IPS DF 6.9 (cell line): ENCODE measurements at regions not wholly inside any gene's neighbourhood (a gene's known extent, or its start where the extent isn't known, plus 50 kb on each side); places are given as distances from the start of the nearest gene placed in this dataset.

ENCODE experiments used
- DNase-seq: peaks from one replicate; pipeline ENCODE4 v3.0.0-alpha.2; 2013; ENCODE audit warnings: low read depth, low spot score
- H3K27ac ChIP-seq: one replicate; pipeline ENCODE4 v1.5.1; 2013; ENCODE audit warnings: low read length, control low read depth
- H3K27me3 ChIP-seq: 2 replicates; pipeline ENCODE4 v1.6.1; 2013; ENCODE audit warnings: mild to moderate bottlenecking, low read length; ENCODE audit not compliant: control insufficient read depth, insufficient read depth
- H3K36me3 ChIP-seq: 2 replicates; pipeline ENCODE4 v1.6.1; 2013; ENCODE audit warnings: low read length; ENCODE audit not compliant: control insufficient read depth, insufficient read depth
- H3K4me1 ChIP-seq: 2 replicates; pipeline ENCODE4 v1.6.1; 2013; ENCODE audit warnings: low read length; ENCODE audit not compliant: control insufficient read depth, insufficient read depth
- H3K4me3 ChIP-seq: 2 replicates; pipeline ENCODE4 v1.5.1; 2013; ENCODE audit warnings: mild to moderate bottlenecking, low read length
- H3K9me3 ChIP-seq: 2 replicates; pipeline ENCODE4 v1.6.1; 2013; ENCODE audit warnings: low read length, inconsistent platforms; ENCODE audit not compliant: control insufficient read depth, insufficient read depth
- WGBS: extraction: QIAGEN DNeasy Blood & Tissue Kit; methylation state at CpG from one replicate; pipeline ENCODE4 v1.1.7; 2013; ENCODE audit warnings: mixed read lengths, missing lambda C conversion rate; ENCODE audit not compliant: insufficient read length, insufficient coverage; 5-methylcytosine and 5-hydroxymethylcytosine counted together

GRCh38 chr1:14141656-14142055 lies 441.7 kb downstream of the PRDM2 start:
- Histone ChIP-seq H3K9me3 (no peaks in the 10 kb centered on the region), H3K27me3 (no peaks in the 10 kb centered on the region), H3K4me3 (no peak overlapping the region), H3K27ac (no peak overlapping the region), H3K36me3 (no peaks in the 10 kb centered on the region), H3K4me1 (peaks cover 3% of the 10 kb centered on the region)
- no peak for DNase-seq
- WGBS, result no CpG with 5 or more reads among the region's 6 CpGs

DNA sequence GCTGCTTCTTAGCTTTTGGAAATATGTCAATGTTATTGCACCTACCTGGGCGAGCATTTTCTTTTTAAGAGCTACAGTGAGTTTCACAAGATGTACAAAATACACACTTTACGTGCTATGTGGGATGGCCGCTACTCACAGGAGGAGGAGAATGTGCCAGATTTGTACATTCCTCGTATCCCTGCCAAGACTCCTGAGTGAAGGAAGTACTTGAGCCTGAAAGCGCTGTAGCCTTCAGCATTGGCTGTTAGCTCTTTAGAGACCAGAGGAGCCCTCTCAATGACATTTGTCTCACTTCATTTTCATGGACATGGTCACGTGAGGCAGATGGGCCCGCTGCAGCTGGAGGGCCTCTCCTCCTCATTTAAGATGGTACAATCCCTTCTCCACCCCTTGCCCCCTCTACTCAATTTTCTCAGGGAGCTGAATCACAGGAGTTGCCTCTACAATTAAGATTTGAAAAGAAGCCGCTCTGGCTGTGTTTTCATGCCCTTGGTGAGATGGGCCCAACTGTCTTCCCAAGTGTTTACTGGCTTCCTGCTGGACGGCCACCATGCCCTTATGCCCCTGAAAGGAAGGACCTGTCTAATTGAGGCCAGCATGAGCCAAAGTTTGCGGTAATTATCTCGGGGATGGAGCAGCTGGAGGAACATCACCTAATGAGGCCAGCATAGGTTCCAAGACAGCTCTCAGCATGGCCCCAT lies 442.6 kb downstream of the PRDM2 start:
- H3K27me3 ChIP-seq, result no peaks in the 10 kb centered on the region
- no peak overlapping the region for H3K27ac ChIP-seq
- no CpG with 5 or more reads among the region's 11 CpGs for WGBS
- H3K4me1 ChIP-seq, result no peaks in the 10 kb centered on the region
- H3K36me3 ChIP-seq, result no peaks in the 10 kb centered on the region
- no peaks in the 10 kb centered on the region for H3K9me3 ChIP-seq
- no peak for DNase-seq
- H3K4me3 ChIP-seq, result no peak overlapping the region

GRCh38 chr1:14143777-14144176 lies 443.8 kb downstream of the PRDM2 start:
- Histone ChIP-seq H3K9me3 (no peaks in the 10 kb centered on the region), H3K27me3 (no peaks in the 10 kb centered on the region), H3K27ac (no peak overlapping the region), H3K36me3 (no peaks in the 10 kb centered on the region), H3K4me1 (no peaks in the 10 kb centered on the region), H3K4me3 (no peak overlapping the region)
- DNase-seq, result no peak
- no CpG with 5 or more reads among the region's 5 CpGs for WGBS

- H3K27me3 ChIP-seq, result no peaks in the 10 kb centered on the region
- no peak for DNase-seq
- no CpG with 5 or more reads among the region's 2 CpGs for WGBS
- H3K9me3 ChIP-seq, result no peaks in the 10 kb centered on the region
- no peak overlapping the region for H3K4me3 ChIP-seq
- H3K27ac ChIP-seq, result no peak overlapping the region
- H3K4me1 ChIP-seq, result no peaks in the 10 kb centered on the region
- no peaks in the 10 kb centered on the region for H3K36me3 ChIP-seq
Measured at GRCh38 chr1:14148526-14148925, 448.5 kb downstream of the PRDM2 start.

DNA sequence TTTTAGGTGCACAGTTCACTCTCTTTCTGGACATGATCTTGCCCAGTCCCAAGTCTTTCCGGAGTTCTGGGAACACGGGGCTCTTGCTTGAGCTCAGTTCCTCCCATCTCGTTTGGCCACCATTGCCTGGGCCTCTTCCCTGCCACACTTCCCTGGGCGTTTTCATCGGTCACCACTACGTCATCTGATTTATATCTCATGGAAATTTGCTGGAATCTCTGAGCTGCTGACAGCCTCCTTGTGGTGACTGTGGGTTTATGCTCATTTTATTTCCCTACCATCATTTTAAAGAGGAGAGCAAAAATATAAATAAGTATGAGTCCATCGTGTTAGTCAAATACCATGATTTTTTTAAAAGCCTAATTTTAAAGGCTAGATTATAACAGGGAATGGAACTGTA lies 449.1 kb upstream of the KAZN start:
- Histone ChIP-seq H3K36me3 (no peaks in the 10 kb centered on the region), H3K4me3 (no peak overlapping the region), H3K4me1 (no peaks in the 10 kb centered on the region), H3K9me3 (no peaks in the 10 kb centered on the region), H3K27ac (no peak overlapping the region), H3K27me3 (no peaks in the 10 kb centered on the region)
- WGBS, result no CpG with 5 or more reads among the region's 7 CpGs
- DNase-seq, result no peak

GRCh38 chr1:14156543-14156942 lies 441.9 kb upstream of the KAZN start:
- Histone ChIP-seq H3K9me3 (no peaks in the 10 kb centered on the region), H3K27ac (no peak overlapping the region), H3K4me3 (no peak overlapping the region), H3K4me1 (no peaks in the 10 kb centered on the region), H3K36me3 (no peaks in the 10 kb centered on the region), H3K27me3 (no peaks in the 10 kb centered on the region)
- WGBS, result no CpG with 5 or more reads among the region's 4 CpGs
- no peak for DNase-seq

GRCh38 chr1:14160781-14161180 lies 437.7 kb upstream of the KAZN start:
- Histone ChIP-seq H3K27me3 (no peaks in the 10 kb centered on the region), H3K27ac (no peak overlapping the region), H3K36me3 (no peaks in the 10 kb centered on the region), H3K4me3 (no peak overlapping the region), H3K4me1 (no peaks in the 10 kb centered on the region), H3K9me3 (no peaks in the 10 kb centered on the region)
- DNase-seq, result no peak
- WGBS, result no CpG with 5 or more reads among the region's 2 CpGs

GRCh38 chr1:14163246-14163645 lies 435.2 kb upstream of the KAZN start:
- Histone ChIP-seq H3K36me3 (no peaks in the 10 kb centered on the region), H3K27me3 (no peaks in the 10 kb centered on the region), H3K9me3 (no peaks in the 10 kb centered on the region), H3K4me3 (no peak overlapping the region), H3K4me1 (no peaks in the 10 kb centered on the region), H3K27ac (no peak overlapping the region)
- DNase-seq, result no peak
- no CpG with 5 or more reads among the region's 4 CpGs for WGBS

DNA sequence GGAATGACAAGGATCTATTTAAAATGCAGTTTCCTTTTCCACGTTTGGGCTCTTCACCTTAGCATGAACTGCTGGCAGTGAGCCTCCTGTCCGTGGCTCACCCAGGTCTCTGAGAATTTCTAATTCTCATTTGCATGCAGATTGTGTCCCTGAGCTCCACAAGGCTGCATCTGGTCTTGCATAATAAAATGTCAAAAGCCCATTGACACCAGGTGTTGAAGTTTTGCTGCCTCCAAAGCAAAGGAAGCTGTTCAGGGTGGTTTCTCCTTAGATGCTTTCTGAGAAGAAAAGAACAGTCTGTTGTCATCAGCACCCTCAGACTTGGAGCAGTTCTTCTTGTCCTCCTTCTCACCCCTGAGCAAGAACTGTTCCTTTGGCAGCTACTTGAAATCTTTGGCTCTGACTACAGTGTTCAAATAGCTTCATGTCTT lies 433.1 kb upstream of the KAZN start:
- Histone ChIP-seq H3K27ac (no peak overlapping the region), H3K9me3 (no peaks in the 10 kb centered on the region), H3K4me1 (no peaks in the 10 kb centered on the region), H3K36me3 (no peaks in the 10 kb centered on the region), H3K27me3 (no peaks in the 10 kb centered on the region), H3K4me3 (no peak overlapping the region)
- no CpG with 5 or more reads among the region's 2 CpGs for WGBS
- DNase-seq, result no peak

GRCh38 chr1:14167884-14168283 lies 430.6 kb upstream of the KAZN start:
- no peak overlapping the region; the same call in 1 of the 2 replicates for H3K4me3 ChIP-seq
- no peaks in the 10 kb centered on the region for H3K4me1 ChIP-seq
- H3K9me3 ChIP-seq, result no peaks in the 10 kb centered on the region
- no peaks in the 10 kb centered on the region for H3K27me3 ChIP-seq
- WGBS, result no CpG with 5 or more reads among the region's 10 CpGs
- H3K27ac ChIP-seq, result no peak overlapping the region
- no peak for DNase-seq
- no peaks in the 10 kb centered on the region for H3K36me3 ChIP-seq

GRCh38 chr1:14168326-14169063 lies 430.0 kb upstream of the KAZN start:
- Histone ChIP-seq H3K36me3 (no peaks in the 10 kb centered on the region), H3K4me1 (no peaks in the 10 kb centered on the region), H3K27me3 (no peaks in the 10 kb centered on the region), H3K9me3 (no peaks in the 10 kb centered on the region), H3K27ac (no peak overlapping the region), H3K4me3 (no peak overlapping the region)
- WGBS, result no CpG with 5 or more reads among the region's 10 CpGs
- no peak for DNase-seq
